Hepatocyte (in vitro differentiated cells): ENCODE measurements at regions not wholly inside any gene's neighbourhood (a gene's known extent, or its start where the extent isn't known, plus 50 kb on each side); places are given as distances from the start of the nearest gene placed in this dataset.

Experiments used
- DNase-seq: peaks from one replicate; pipeline ENCODE4 v3.0.0-alpha.2; 2016; ENCODE audit warnings: low spot score
- H2AFZ ChIP-seq: fragments of 200-600 bp; sonication (generic); 2 replicates; pipeline ENCODE4 v1.6.0; 2016; ENCODE audit warnings: antibody characterized with exemption, mild to moderate bottlenecking
- H3K27ac ChIP-seq: fragments of 200-600 bp; sonication (generic); 2 replicates; pipeline ENCODE4 v1.5.1; 2016; ENCODE audit warnings: mild to moderate bottlenecking
- H3K27me3 ChIP-seq: fragments of 200-600 bp; sonication (generic); 2 replicates; pipeline ENCODE4 v1.6.1; 2016
- H3K36me3 ChIP-seq: fragments of 200-600 bp; sonication (generic); replicated peaks from 2 replicates; pipeline ENCODE4 v1.5.1; 2016; ENCODE audit warnings: low read depth; ENCODE audit not compliant: insufficient read depth
- H3K4me1 ChIP-seq: fragments of 200-600 bp; sonication (generic); 2 replicates; pipeline ENCODE4 v1.5.1; 2016; ENCODE audit warnings: mild to moderate bottlenecking, moderate library complexity; ENCODE audit not compliant: insufficient read depth
- H3K4me2 ChIP-seq: fragments of 200-600 bp; sonication (generic); 2 replicates; pipeline ENCODE4 v1.6.0; 2016
- H3K4me3 ChIP-seq: fragments of 200-600 bp; sonication (generic); 2 replicates; pipeline ENCODE4 v1.5.1; 2016; ENCODE audit warnings: mild to moderate bottlenecking
- H3K79me2 ChIP-seq: fragments of 200-600 bp; sonication (generic); 2 replicates; pipeline ENCODE4 v1.6.0; 2017; ENCODE audit warnings: mild to moderate bottlenecking
- H3K9me2 ChIP-seq: fragments of 200-600 bp; sonication (generic); replicated peaks from 2 replicates; pipeline ENCODE4 v1.6.0; 2017; ENCODE audit warnings: mild to moderate bottlenecking; ENCODE audit not compliant: insufficient read depth
- H3K9me3 ChIP-seq: fragments of 200-600 bp; sonication (generic); 2 replicates; pipeline ENCODE4 v1.5.1; 2016; ENCODE audit warnings: low read depth, mild to moderate bottlenecking
- H4K20me1 ChIP-seq: fragments of 200-600 bp; sonication (generic); 2 replicates; pipeline ENCODE4 v1.6.0; 2016; ENCODE audit warnings: mild to moderate bottlenecking; ENCODE audit not compliant: insufficient read depth, poor library complexity, severe bottlenecking
- EZH2 ChIP-seq: fragments of 200-600 bp; sonication (generic); IDR thresholded peaks from 2 replicates; pipeline ENCODE4 v1.6.1; 2016; ENCODE audit warnings: antibody characterized with exemption, mild to moderate bottlenecking, borderline replicate concordance
- EZH2phosphoT487 ChIP-seq: fragments of 200-600 bp; sonication (generic); IDR thresholded peaks from one replicate; pipeline ENCODE4 v1.6.1; 2018; ENCODE audit warnings: antibody characterized with exemption, mild to moderate bottlenecking, low read depth, moderate library complexity; ENCODE audit not compliant: unreplicated experiment, severe bottlenecking
- WGBS: methylation state at CpG from one replicate; pipeline ENCODE4 v1.1.6; 2016; ENCODE audit warnings: low lambda C conversion rate; ENCODE audit errors: missing lambda C conversion rate; 5-methylcytosine and 5-hydroxymethylcytosine counted together
- TF ChIP-seq, protein P1 (sequence below): fragments of 200-600 bp; sonication (generic); IDR thresholded peaks from 2 replicates; pipeline ENCODE4 v1.5.1; 2016; ENCODE audit warnings: antibody characterized with exemption, mild to moderate bottlenecking; ENCODE audit not compliant: poor library complexity

DNA sequence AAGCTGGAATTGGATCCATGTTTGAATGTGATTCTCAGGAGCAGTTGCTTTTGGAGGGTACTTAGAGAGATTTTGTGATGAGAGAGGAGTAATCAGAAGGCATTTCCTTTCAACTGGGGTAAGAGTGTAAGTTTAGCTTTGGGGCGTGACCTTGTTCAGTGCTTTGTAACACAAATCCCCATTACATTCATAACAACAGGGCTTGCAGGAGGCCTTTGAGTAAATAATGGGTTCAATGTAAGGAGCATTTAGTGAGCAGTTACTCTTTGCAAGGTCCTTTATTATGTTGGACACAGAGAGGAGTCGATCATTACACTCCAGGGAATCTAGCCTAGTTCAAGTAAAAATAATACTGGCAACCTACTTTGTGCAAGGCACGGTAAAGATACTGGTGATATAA lies 74.0 kb upstream of the AFF2 start:
- H3K4me1 ChIP-seq, result no peaks in the 10 kb centered on the region
- H3K36me3 ChIP-seq, result no peaks in the 10 kb centered on the region
- no peak overlapping the region for H3K4me2 ChIP-seq
- H4K20me1 ChIP-seq, result no peaks in the 10 kb centered on the region
- no peak overlapping the region for H3K4me3 ChIP-seq
- no peaks in the 10 kb centered on the region for H3K9me3 ChIP-seq
- no peaks in the 10 kb centered on the region for H3K9me2 ChIP-seq
- no peaks in the 10 kb centered on the region for H3K79me2 ChIP-seq
- H3K27ac ChIP-seq, result no peak overlapping the region
- 66% methylated on average over 3 of the region's 3 CpGs for WGBS
- DNase-seq, result no peak
- TF ChIP-seq, protein P1, sequence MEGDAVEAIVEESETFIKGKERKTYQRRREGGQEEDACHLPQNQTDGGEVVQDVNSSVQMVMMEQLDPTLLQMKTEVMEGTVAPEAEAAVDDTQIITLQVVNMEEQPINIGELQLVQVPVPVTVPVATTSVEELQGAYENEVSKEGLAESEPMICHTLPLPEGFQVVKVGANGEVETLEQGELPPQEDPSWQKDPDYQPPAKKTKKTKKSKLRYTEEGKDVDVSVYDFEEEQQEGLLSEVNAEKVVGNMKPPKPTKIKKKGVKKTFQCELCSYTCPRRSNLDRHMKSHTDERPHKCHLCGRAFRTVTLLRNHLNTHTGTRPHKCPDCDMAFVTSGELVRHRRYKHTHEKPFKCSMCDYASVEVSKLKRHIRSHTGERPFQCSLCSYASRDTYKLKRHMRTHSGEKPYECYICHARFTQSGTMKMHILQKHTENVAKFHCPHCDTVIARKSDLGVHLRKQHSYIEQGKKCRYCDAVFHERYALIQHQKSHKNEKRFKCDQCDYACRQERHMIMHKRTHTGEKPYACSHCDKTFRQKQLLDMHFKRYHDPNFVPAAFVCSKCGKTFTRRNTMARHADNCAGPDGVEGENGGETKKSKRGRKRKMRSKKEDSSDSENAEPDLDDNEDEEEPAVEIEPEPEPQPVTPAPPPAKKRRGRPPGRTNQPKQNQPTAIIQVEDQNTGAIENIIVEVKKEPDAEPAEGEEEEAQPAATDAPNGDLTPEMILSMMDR, result no peak
- TF ChIP-seq EZH2 (no peak), EZH2phosphoT487 (no peak)
- H3K27me3 ChIP-seq, result no peaks in the 10 kb centered on the region
- no peak overlapping the region for H2AFZ ChIP-seq

DNA sequence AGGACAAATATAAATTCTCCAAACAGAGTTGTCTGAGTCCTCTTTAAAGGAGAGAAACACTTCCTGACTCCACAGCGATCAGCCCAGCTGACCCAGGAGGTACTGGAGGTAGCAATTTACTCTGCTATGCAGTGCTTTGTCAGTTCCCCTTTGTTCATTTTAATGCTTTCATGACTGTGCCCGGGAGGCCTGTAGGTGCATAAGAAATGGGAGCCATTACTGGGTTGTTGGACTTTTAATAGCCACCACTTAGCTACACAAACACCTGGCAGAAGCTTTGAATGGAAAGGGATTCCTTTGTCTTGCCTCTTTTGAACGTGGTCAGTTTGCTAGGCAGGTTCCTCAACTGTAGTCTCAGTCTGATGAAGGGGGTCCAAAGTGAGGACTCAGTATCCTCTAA lies 59.0 kb upstream of the AFF2 start:
- no peak overlapping the region for H3K4me3 ChIP-seq
- H3K27ac ChIP-seq, result no peak overlapping the region
- H4K20me1 ChIP-seq, result no peaks in the 10 kb centered on the region
- H2AFZ ChIP-seq, result no peak overlapping the region
- TF ChIP-seq EZH2phosphoT487, result no peak
- TF ChIP-seq, protein P1, result no peak
- H3K4me1 ChIP-seq, result no peaks in the 10 kb centered on the region
- H3K27me3 ChIP-seq, result no peaks in the 10 kb centered on the region
- no peaks in the 10 kb centered on the region for H3K9me2 ChIP-seq
- H3K4me2 ChIP-seq, result no peak overlapping the region
- no peak for DNase-seq
- H3K79me2 ChIP-seq, result no peaks in the 10 kb centered on the region
- WGBS, result 52% methylated on average over 3 of the region's 3 CpGs
- H3K36me3 ChIP-seq, result no peaks in the 10 kb centered on the region
- no peaks in the 10 kb centered on the region for H3K9me3 ChIP-seq

DNA sequence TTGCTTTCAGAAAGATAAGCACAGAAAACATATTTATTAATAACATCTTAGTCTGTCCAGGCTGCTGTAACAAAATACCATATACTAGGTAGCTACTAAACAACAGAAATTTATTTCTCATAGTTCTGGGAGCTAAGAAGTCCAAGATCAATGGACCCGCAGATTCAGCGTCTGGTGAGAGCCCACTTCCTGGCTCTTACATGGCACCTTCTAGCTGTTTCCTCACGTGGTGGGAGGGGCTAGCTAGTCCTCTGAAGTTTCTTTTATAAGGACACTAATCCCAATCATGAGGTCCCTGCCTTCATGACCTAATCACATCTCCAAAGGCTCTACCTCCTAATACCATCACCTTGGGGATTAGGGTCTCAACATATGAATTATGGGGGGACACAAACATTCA lies 57.2 kb upstream of the AFF2 start:
- Histone ChIP-seq H3K4me1 (no peaks in the 10 kb centered on the region), H4K20me1 (no peaks in the 10 kb centered on the region), H3K9me2 (no peaks in the 10 kb centered on the region), H3K36me3 (no peaks in the 10 kb centered on the region), H3K27ac (no peak overlapping the region), H3K4me2 (no peak overlapping the region), H2AFZ (no peak overlapping the region), H3K9me3 (no peaks in the 10 kb centered on the region), H3K79me2 (no peaks in the 10 kb centered on the region), H3K27me3 (no peaks in the 10 kb centered on the region), H3K4me3 (no peak overlapping the region)
- DNase-seq, result no peak
- WGBS, result 62% methylated on average over 3 of the region's 3 CpGs
- TF ChIP-seq EZH2 (no peak), EZH2phosphoT487 (no peak)

DNA sequence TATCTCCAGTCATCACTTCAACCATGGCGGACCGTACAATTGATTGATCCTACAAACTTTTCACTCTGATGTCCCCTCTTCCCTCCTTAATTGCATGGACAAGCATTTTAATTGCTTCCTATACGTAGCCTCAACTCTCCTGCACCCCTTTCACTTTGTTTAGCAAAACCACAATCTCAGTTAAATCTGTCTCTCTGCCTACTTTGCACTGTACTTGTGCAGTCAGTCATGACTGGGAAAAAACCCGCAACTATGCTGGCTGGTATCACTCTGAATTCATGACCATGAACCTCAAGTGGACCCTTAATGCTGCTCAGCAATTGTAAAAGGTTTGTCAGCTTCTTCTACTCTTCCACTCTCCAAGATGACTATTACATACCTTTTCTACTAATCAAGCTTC lies 51.7 kb upstream of the AFF2 start:
- H3K79me2 ChIP-seq, result no peaks in the 10 kb centered on the region
- H3K27me3 ChIP-seq, result no peaks in the 10 kb centered on the region
- H3K36me3 ChIP-seq, result no peaks in the 10 kb centered on the region
- no peak overlapping the region for H3K4me2 ChIP-seq
- H3K9me2 ChIP-seq, result no peaks in the 10 kb centered on the region
- no peak overlapping the region for H3K4me3 ChIP-seq
- H3K27ac ChIP-seq, result no peak overlapping the region
- H3K4me1 ChIP-seq, result no peaks in the 10 kb centered on the region
- 81% methylated on average over 4 of the region's 4 CpGs for WGBS
- H3K9me3 ChIP-seq, result no peaks in the 10 kb centered on the region
- TF ChIP-seq EZH2 (no peak), EZH2phosphoT487 (no peak)
- TF ChIP-seq, protein P1, result no peak
- H2AFZ ChIP-seq, result no peak overlapping the region
- DNase-seq, result no peak
- no peaks in the 10 kb centered on the region for H4K20me1 ChIP-seq
